22Rv1 (cell line): ENCODE measurements at regions not wholly inside any gene's neighbourhood (a gene's known extent, or its start where the extent isn't known, plus 50 kb on each side); places are given as distances from the start of the nearest gene placed in this dataset.

Experiments used
- ZFX ChIP-seq: fragments of 450-650 bp; IDR thresholded peaks from 2 replicates; pipeline ENCODE4 v1.6.1; 2017; ENCODE audit warnings: antibody characterized with exemption, borderline replicate concordance
- TF ChIP-seq, protein P1 (sequence below): fragments of 450-650 bp; IDR thresholded peaks from 2 replicates; pipeline ENCODE4 v1.5.1; 2017; ENCODE audit warnings: mild to moderate bottlenecking

- TF ChIP-seq, protein P1, sequence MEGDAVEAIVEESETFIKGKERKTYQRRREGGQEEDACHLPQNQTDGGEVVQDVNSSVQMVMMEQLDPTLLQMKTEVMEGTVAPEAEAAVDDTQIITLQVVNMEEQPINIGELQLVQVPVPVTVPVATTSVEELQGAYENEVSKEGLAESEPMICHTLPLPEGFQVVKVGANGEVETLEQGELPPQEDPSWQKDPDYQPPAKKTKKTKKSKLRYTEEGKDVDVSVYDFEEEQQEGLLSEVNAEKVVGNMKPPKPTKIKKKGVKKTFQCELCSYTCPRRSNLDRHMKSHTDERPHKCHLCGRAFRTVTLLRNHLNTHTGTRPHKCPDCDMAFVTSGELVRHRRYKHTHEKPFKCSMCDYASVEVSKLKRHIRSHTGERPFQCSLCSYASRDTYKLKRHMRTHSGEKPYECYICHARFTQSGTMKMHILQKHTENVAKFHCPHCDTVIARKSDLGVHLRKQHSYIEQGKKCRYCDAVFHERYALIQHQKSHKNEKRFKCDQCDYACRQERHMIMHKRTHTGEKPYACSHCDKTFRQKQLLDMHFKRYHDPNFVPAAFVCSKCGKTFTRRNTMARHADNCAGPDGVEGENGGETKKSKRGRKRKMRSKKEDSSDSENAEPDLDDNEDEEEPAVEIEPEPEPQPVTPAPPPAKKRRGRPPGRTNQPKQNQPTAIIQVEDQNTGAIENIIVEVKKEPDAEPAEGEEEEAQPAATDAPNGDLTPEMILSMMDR: no peak
- TF ChIP-seq ZFX: no peak
Observed at GRCh38 chr21:35309316-35309715, 260.2 kb upstream of the RUNX1 start.
